Jurkat, Clone E6-1 (cell line): ENCODE measurements at regions not wholly inside any gene's neighbourhood (a gene's known extent, or its start where the extent isn't known, plus 50 kb on each side); places are given as distances from the start of the nearest gene placed in this dataset.

Experiments used
- DNase-seq: peaks from one replicate; pipeline ENCODE4 v3.0.0-alpha.2; 2011; ENCODE audit warnings: low read depth, low spot score
- H3K4me3 ChIP-seq: 2 replicates; pipeline ENCODE4 v1.5.1; 2011; ENCODE audit warnings: mild to moderate bottlenecking, low read length, control low read depth, moderate library complexity

DNA sequence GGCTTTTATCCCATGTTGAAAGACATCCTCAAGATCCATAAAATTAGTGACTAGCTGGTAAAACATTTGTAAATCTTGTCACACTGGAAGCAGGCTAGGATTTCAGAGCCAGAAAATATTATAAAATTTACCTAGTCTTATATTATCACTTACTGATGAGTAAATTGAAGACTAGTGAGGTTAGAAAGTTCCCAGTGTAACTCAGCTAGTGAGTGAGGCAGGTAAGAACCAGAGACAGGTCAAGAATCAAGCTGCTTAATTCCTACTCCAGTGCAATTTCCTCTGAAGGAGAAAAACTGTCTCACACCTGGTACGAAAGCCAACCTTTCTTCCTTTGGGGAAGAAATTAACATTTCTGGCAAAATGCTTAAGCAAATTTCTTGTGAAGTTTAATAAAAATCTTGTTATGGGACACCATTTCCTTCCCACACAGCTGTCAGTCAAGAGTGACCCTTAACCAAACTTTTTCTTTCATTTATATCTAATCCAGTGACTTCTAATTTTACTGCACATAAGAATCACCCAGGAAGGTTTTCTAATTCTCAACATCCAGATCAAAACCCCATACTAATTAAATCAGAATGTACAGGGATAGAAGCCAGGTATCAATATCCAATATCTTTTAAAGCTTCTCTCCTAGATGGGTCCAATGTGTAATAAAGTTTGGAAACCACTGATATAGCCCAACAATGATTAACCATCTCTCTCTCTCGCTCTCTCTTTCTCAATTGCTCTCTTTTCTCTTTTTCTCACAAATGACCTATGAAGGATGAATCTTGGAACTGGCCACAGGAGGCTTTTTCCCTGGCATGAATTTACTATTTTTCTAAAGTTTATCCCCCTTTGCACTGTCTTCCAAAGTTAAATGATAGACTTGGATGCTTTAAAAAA is 264.3 kb upstream of the SLC39A10 start:
- H3K4me3 ChIP-seq = no peak overlapping the region
- DNase-seq = no peak

GRCh38 chr2:195390686-195391321 is 266.2 kb upstream of the SLC39A10 start:
- no peak overlapping the region for H3K4me3 ChIP-seq
- no peak for DNase-seq

GRCh38 chr2:195388028-195388427 is 269.0 kb upstream of the SLC39A10 start:
- no peak for DNase-seq
- H3K4me3 ChIP-seq = no peak overlapping the region

GRCh38 chr2:195382186-195382585 is 274.8 kb upstream of the SLC39A10 start:
- H3K4me3 ChIP-seq = no peak overlapping the region
- DNase-seq = peak; percentile 94

DNA sequence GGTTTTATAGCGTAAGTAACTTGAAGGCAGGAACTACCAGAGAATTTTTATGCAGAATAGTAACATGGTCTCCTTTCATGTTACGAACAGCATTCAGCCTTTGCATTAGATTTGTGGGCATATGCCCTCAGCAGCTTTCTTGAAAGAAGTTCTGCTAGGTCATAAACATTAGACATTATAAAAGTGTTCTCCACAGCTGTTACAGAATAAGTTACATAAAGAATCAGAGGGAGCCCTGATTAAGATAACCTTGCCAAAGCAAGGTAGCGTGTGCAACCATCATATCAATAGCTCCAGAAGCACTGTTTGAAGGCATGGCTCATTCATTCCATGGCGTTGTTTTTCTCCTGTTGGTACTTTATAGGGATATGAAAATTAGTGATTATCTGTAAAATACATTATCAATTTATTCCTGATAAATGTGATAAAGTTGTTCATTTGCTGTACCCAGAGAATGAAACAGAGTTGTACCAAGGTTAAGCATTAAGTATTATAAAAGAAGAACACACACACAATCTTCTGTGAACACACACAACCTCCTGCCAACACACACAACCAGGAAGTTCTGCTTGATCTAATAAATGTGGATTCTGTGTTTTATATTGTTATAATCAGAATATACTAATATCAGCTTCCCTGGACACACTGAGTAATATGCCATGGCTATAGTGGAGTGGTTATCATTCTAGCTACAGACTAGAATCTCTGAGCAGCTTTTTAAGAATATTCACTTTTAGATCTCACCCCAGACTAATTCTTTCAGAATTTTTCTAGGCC is 286.7 kb upstream of the SLC39A10 start:
- no peak for DNase-seq
- no peak overlapping the region for H3K4me3 ChIP-seq

DNA sequence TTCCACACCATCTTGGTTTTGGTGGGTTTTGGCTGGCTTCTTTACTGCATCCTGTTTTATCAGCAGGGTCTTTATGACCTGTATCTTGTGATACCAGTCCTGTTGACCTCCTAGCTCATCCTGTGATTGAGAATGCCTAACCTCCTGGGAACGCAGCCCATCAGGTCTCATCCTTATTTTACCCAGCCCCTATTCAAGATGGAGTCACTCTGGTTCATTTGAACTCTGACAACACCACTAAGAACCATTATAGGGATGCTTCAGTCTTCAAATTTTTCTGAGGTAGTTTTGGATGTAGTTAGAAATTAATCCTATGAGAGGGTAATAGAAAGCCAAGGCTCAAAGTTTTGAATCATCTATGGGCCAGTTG is 287.8 kb upstream of the SLC39A10 start:
- H3K4me3 ChIP-seq = no peak overlapping the region
- DNase-seq = no peak

DNA sequence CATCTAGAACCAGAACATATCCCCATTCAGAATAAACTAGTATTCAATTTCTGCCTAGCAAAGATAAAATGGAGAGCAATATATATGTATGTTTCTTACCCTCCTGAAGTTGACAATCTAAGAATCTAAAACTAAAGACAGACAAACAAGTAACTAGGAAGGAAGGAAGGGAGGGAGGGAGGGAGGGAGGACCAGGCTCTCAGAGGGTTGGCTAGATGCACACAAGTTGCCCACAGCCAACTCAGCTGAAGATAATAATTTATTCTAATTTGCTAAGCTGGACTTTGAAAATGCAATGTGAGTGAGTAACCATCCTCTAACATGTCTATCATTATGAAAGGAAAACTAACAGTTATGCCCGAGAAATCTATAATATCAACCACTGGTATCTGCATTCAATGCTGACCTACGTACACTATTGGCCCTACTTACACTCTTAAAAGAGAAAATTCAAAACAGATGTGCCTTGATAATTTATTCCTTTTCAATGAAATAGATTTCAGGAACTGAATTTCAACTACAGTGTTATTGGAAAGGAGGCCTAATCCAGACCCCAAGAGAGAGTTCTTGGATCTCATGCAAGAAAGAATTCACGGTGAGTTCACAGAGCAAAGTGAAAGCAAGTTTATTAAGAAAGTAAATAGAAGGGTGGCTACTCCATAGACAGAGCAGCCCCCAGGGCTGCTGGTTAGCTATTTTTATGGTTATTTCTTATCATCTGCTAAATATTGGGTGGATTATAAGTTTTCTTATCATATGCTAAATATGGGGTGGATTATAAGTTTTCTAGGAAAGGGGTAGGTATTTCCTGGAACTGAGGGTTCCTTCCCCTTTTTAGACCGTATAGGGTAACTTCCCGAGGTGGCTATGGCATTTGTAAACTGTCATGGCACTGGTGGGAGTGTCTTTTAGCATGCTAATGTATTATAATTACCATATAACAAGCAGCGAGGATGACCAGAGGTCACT is 288.5 kb upstream of the SLC39A10 start:
- H3K4me3 ChIP-seq = no peak overlapping the region
- DNase-seq = no peak

- no peak overlapping the region for H3K4me3 ChIP-seq
- no peak for DNase-seq
These were observed 289.2 kb upstream of the SLC39A10 start for GRCh38 chr2:195367809-195368208.

DNA sequence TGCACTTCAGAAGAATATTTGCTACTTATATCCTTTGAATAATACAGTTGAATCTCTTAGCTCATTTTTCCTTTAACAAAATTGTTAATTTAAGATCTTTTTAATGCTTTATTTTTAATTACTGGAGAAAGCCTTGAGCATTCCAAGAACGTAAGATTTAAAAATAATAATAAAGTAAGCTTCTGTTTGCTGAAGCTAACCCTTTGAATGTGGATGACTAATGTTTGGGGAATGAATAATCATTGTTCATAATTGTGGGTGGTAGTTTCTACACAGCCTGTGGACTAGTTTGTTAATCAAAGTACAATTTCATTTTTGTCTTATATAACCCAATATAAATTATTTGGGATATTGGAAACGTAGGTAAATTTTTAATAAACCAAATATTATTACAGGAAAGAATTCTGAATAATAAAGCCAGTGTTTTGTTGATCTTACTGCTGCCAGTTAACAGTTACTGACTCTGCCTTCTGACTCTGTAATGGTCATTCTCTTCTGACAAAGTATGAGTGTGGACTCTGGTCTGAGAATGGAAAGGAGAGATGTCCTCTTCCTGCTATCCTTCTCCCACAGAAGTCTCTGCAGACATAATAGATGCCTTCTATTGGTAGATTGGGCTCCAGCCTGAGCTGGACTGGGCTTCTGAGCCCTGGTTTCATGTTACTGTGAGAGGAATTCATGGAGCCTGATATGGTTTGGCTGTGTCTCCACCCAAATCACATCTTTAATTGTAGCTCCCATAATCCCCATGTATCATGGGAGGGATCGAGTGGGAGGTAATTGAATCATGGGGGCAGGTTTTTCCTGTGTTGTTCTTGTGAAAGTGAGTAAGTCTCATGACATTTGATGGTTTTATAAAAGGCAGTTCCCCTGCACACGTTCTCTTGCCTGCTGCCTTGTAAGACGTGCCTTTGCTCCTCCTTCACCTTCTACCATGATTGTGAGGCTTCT is 292.7 kb upstream of the SLC39A10 start:
- DNase-seq = no peak
- no peak overlapping the region for H3K4me3 ChIP-seq

- H3K4me3 ChIP-seq = no peak overlapping the region
- no peak for DNase-seq
These were observed 293.5 kb upstream of the SLC39A10 start for GRCh38 chr2:195363496-195363895.

- DNase-seq = no peak
- H3K4me3 ChIP-seq = no peak overlapping the region
These were observed 296.8 kb upstream of the SLC39A10 start for GRCh38 chr2:195360242-195360641.

DNA sequence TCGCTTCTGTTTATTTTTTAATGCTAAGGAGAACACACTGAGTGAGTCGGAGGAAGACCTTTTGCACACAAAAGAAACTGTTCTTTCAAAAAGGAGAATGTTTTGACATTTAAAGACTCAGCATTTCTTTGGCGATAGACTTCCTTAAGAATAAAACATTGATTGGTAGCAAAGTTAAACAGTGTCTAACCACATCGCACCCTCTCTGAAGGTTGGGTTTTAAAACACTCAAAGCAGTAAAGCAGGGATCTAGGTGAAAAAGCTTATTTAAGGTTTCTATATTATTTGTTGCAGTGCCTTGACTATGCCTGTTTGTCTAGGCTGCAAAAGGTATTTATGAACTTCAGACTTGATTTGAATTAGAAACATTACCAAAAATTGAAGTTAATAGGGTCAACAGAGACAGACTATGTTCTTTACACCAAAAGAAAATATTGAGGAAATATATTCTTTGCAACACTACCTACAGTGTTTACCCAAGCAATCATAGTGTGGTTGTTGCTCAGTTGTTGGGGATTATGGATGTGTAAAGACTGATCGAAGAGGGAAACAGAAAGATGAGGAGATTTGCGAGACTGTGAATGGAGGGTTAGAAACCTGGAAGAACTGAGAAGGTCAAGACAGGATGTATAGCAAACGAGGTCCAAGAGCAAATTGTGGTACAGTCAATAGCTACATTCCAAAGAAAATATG is 297.8 kb upstream of the SLC39A10 start:
- H3K4me3 ChIP-seq = no peak overlapping the region
- DNase-seq = no peak

- no peak overlapping the region for H3K4me3 ChIP-seq
- DNase-seq = no peak
These were observed 300.0 kb upstream of the SLC39A10 start for GRCh38 chr2:195356920-195357440.

DNA sequence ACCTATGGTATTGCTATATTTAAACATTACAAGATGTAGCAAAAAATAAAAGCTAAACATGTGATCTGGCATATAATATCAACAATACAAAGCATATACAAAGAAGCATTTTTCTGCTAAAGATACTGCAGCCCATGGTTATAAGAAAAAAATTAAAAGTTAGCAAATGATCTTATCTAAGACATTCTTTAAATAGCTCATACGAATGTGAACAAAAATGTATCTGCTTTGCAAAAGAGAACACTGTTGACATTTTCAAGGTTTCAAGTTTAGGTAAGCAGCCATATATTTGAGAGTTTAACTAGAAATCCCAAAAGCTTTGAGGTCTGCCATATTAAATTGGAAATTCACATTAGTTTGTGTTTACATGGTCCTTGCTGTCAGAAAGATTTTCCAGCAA is 301.0 kb upstream of the SLC39A10 start:
- DNase-seq = no peak
- H3K4me3 ChIP-seq = no peak overlapping the region

DNA sequence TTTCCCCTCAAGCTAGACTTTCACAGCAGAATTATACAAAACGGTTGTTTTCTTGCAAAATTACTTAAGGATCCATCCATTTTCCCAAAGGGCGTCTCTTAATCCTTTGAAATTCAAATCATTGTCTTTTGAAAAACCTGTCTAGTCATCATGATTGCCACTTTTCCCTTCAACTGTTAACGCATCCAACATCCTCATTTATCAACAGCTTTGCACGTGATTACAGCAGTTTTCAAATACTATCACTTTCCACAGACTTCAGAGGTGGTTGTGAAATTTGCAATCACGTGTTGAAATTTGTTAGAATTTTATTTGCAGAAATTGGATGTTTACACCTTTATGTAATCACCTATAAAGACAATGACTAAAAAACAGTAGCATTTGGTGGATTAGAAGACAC is 304.4 kb upstream of the SLC39A10 start:
- no peak for DNase-seq

DNA sequence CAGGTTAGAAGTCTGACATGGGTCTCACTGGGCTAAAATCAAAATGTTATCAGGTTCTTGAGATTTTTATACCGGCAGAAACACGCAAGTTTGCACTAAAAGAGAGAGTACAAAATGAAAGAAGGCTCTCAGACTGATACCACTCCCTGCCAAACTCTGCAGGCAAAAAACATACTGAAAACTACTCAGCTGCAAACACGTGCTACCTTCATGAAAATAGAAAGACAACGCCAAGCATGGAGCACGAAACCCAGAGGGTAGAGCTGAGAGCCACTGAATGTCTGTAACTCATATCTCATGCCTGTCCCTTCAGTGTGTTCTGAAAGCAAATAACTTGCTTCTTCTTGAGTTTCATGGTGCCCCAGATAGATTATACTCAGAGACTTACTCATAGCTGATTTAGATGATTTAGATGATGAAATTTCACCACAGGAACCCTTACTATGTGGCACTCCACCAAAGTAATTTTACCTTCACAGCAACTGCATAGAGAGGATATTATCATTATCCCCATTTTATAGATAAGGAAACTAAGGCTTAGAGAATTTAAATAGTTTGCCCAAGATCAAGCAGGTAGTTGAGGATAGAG is 313.0 kb upstream of the SLC39A10 start:
- H3K4me3 ChIP-seq = no peak overlapping the region
- DNase-seq = no peak

More for the DNA sequence above, 304.4 kb upstream of the SLC39A10 start:
- no peak overlapping the region for H3K4me3 ChIP-seq

DNA sequence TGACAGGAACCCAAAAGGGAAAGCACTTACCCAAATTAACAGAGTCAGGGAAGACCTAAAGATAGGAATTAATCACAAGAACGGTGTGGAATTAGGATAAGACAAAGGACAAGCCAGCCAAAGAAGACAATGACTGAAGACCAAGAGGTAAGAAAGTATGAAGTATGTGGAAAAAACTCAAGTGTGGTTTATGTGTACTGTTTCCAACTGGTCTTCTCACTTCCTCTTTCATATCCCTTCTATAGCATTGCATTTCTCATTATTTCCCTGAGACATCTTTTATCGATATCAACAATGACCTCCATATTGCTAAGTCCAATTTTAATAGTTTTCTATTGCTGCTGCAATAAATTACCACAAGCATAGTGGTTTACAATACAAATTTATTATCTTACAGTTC is 313.5 kb upstream of the SLC39A10 start:
- H3K4me3 ChIP-seq = no peak overlapping the region
- no peak for DNase-seq
